Amygdala (tissue), 56 donors: ENCODE measurements at regions not wholly inside any gene's neighbourhood (a gene's known extent, or its start where the extent isn't known, plus 50 kb on each side); places are given as distances from the start of the nearest gene placed in this dataset.
"Not testable (repeated sequence)": the region's sequence is repeated elsewhere in the genome, so short reads cannot be mapped to it uniquely, and the experiment has no call there.

Source experiments
- DNase-seq, 56 donors: peaks; one replicate each; lab custom pipeline; 2025; lab: John Stamatoyannopoulos, UW

DNA sequence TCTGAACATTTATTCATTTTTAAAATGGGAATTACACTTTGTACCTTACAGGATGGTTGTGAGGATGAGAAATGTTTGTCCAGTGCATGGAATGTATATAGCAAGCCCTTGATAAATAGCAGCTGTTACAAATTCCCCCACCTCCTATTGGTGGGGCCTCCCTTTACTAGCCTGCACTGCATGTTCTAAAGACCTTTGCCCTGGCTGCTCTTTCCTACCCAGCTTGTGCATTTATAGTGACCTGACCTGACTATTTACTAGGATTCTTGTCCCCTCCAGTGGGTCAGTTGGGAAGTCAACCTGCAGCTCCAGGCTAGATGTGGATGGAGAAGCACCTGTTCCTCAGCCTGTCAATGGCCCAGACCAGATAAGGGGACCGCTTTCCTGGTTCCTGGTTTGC lies 180.3 kb downstream of the HIPK3 start:
- DNase-seq: no peak

DNA sequence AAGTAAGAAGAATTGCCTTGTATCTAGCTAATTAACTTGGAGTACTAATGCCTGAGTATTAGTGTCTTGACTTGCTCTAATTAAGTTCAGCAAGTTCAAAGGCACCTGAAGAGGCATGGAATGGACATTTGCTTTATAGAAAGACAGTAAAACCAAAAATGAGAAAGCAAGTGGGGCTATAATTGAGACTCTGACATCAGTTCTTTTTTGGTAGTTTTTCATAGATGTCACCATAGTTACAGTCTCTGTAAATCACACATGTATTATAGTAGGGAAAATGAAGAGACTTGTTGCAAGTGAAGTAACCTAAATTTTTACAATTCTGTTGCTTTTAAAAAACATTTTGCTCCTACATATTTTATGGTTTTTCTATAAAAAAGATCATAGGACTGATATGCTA lies 178.0 kb downstream of the HIPK3 start:
- no peak for DNase-seq

DNA sequence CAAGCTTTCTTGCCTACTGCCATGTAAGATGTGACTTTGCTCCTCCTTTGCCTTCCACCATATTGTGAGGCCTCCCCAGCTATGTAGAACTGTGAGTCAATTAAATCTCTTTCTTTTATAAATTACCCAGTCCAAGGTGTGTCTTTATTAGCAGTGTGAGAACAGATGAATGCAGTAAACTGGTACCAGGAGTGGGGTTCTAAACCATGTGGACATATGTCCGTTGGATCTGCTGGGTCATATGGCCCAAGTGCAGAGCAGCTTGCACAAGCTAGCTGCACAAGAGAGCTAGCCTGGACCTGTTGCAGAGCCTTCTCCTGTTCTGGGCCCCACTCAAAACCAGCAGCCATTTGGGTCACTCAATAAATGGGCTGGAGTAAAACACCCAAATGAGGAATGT lies 177.1 kb downstream of the HIPK3 start:
- no peak for DNase-seq

DNA sequence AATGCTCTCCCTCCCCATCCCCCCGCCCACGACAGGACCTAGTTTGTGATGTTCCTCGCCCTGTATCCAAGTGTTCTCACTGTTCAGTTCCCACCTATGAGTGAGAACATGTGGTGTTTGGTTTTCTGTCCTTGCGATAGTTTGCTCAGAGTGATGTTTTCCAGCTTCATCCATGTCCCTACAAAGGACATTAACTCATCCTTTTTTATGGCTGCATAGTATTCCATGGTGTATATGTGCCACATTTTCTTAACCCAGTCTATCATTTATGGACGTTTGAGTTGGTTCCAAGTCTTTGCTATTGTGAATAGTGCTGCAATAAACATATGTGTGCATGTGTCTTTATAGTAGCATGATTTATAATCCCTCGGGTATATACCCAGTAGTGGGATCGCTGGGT lies 171.3 kb downstream of the HIPK3 start:
- not testable (repeated sequence) for DNase-seq

DNA sequence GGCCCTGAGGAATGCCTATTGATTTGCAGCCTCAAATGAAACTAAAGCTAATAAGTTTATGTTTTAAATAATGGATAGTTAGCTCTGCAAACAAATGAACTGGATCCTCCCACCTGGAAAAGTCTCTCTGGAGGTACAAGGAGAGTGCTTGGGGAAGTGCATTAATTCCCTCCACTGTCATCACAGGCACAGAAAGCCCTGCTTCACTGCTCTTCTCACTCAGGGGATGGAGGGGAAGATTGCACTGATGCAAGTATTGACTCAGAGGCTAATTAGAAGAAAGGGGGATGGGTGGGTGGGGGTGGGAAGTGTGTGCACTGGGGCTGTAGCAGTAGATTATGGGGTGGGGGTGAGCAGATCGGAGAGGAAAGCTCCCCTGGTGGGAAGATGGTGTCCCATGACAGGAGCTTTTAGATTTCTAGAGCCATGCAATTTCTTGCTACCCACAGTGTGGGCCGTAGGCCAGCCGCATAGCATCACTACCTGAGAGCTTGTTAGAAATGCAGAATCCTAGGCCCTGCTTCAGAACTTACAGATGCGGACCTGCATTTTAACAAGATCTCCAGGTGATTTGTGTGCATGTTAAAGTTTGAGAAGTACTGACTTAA lies 163.9 kb downstream of the HIPK3 start:
- no peak for DNase-seq

DNA sequence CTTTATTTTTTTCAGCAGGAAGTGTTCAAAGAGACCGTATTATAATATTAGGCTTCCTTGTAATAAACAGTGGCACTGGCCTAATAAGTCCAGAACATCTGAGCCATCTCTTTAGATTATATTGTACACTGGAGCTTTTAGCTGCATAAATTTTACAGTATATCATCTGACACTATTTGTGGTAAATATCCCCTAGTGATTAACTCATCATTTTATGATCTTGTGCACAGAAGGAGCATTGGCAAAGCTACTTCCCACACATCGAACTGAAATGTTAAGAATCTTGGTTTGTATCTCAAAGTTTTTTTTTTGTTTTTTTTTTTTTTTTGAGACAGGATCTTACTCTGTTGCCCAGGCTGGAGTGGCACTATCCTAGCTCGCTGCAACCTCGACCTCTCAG lies 162.7 kb downstream of the HIPK3 start:
- DNase-seq: no peak

DNA sequence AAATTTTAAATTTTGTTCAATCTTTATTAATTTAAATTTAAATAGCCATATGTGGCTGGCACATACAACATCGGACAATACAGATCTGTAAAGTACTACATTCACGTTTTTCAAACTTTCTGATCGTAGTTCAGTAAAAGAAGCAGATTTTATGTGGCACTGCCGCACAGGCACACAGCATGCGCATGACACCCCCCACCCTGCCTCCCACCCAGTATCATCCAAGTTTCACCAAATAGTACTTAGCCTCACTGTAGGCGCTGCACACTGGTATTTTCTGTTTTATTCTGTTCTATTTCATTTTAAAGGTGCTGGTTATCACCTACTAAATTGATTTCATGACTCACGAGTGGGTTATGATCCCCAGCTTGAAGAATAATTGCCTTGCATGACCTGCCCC lies 159.9 kb downstream of the HIPK3 start:
- no peak for DNase-seq

DNA sequence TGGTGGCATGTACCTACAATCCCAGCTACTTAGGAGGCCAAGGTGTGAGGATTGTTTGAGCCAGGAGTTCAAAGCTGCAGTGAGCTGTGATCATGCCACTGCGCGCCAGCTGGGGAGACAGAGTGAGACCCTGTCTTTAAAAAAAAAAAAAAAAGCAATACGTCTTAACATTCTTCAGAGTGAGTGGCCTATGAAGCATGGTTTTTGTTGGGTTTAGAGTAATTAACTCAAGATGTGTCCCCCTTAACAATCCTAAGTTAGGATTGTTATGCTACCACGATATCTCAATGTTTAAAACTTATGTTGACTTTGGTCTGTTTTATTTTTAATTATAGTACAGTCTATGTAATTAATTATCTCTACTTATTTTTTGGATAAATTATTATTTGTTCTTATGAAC lies 156.1 kb downstream of the HIPK3 start:
- DNase-seq: no peak

DNA sequence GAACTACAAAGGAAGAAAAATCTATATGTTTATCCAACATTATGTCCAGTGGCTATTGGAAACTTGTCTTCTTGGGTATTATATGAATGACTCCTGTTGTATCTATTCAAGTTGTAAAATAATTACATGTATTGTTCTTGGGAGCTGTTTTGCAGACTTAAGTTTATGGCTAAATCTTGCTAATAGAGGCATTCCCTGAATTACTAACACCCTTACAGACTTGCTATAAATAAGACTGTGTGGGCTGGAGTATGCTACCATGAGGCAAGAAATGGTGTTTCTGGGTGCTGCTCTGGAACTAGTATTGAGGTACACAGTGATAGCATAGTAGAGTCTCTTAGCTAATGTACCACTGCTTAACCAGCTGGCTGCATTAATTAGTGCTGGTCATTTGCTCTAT lies 155.1 kb downstream of the HIPK3 start:
- DNase-seq: peak in 2 of 56 donors; percentile 5 to 19

DNA sequence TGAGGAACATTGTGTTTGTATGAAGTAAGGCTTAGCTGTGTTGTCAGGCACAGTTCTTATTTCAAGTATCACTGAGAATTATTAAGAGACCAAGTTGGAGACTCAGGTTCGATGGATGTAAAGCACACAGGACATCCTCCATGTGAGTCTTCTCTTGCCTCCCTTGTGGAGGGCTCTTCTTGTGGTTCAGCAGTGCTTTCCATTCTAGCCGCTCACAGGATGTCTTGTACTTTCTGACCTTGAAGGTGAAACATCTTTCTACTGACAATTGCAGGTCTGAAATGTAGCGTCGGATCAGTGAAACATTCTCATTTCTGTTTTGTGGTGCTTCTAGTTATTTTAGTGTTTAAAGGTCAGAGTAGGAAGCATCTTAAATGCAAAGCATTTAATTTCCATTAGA lies 154.6 kb downstream of the HIPK3 start:
- DNase-seq: no peak

DNA sequence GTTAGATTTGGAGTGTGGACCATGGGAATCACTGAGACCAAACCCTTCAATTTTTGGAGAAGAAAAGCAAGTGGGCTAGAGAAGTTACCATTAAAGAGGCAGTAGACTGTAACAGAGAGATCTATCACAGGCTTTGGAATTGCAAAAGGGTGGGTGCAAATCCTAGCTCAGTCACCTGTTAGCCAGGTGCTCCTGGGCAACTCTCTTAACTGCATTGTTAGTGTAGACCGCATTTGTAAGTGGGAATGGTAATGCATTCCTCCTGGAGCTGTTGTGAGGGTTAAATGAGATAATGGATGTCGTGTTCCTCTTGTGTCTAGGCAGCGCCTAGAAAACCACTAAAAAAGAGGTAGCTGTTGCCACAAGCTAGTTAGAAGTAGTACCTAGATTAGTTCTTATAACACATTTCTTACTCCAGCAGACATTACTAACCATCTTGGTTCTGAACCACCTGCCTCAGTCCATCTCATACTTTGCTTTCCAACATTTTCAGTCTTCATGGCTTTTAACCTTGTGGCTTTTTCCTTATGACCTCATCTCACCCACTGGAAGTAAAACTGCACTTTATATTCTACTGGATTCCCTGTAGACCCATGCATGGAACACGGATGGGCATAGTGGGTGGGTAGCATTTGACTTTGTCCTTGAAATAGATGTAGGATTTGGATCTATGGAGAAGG lies 153.0 kb downstream of the HIPK3 start:
- no peak for DNase-seq
